AG10803 (cell line): ENCODE measurements at regions not wholly inside any gene's neighbourhood (a gene's known extent, or its start where the extent isn't known, plus 50 kb on each side); places are given as distances from the start of the nearest gene placed in this dataset.

ENCODE experiments used
- DNase-seq: peaks from one replicate; pipeline ENCODE4 v3.0.0; 2010; ENCODE audit warnings: low read depth
- H3K4me3 ChIP-seq: 2 replicates; pipeline ENCODE4 v1.5.1; 2011; ENCODE audit warnings: mild to moderate bottlenecking, low read length, control low read depth
- TF ChIP-seq, protein P1 (sequence below): conservative IDR thresholded peaks from 2 replicates; pipeline ENCODE4 v1.5.1; 2011; ENCODE audit warnings: mild to moderate bottlenecking, low read length, control low read depth, inconsistent platforms

DNA sequence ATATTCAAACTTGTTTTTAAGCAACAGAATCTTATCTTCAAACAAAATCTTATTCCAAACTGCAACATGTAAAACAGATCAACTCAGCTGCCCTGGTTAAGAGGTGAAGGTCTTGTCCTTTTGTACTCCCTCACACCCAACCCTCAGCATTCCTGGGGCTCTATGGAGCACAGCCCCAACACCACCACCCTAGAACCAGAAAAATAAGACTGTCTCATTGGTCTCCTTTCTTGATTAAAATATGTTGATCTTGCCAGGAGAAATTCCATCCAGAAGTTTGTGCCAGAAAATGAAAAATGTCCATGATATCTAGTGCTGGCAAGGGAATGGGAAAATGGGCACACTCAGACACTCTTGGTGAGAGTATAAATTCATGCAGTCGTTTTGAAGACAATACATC, 62.1 kb upstream of the TMEM17 start:
- no peak overlapping the region for H3K4me3 ChIP-seq
- TF ChIP-seq, protein P1, sequence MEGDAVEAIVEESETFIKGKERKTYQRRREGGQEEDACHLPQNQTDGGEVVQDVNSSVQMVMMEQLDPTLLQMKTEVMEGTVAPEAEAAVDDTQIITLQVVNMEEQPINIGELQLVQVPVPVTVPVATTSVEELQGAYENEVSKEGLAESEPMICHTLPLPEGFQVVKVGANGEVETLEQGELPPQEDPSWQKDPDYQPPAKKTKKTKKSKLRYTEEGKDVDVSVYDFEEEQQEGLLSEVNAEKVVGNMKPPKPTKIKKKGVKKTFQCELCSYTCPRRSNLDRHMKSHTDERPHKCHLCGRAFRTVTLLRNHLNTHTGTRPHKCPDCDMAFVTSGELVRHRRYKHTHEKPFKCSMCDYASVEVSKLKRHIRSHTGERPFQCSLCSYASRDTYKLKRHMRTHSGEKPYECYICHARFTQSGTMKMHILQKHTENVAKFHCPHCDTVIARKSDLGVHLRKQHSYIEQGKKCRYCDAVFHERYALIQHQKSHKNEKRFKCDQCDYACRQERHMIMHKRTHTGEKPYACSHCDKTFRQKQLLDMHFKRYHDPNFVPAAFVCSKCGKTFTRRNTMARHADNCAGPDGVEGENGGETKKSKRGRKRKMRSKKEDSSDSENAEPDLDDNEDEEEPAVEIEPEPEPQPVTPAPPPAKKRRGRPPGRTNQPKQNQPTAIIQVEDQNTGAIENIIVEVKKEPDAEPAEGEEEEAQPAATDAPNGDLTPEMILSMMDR = no peak
- DNase-seq = no peak

DNA sequence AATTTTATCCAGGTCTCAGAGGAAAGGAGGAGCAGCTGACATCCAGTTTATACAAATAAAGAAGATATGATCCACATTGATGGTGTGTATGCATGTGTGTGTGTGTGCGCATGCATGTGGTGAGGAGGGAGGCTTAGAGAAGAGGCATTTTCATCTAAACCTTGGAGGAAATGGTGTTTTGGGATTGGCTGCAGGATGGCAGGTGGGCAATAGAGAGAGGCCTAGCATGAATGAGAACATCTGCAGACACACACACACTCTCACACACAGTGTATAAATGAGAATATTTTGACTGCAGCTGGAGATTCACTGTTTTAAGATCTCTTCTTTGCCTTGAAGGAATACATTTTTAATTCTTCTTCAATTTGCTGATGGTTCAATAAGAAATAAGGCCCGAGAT, 61.7 kb upstream of the TMEM17 start:
- DNase-seq = no peak
- TF ChIP-seq, protein P1 = no peak
- H3K4me3 ChIP-seq = no peak overlapping the region

DNA sequence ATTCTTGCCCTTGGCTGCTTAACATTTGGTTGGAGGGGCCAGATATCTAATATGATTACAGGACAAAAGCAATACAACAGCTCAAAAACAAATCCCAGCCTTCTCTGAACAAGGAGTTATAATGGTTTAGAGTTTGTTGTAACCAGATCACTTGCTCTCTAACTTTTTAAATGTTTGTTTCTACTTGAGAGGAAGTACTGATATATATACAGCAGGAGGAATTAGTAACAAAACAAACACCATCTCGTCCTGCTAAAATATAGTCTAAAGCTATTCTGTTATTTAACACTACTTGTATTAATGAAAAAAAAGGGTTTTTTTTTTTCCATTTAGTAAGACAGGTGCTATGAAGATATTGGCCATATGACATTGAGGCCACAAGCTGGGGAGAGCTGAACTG, 60.9 kb upstream of the TMEM17 start:
- DNase-seq = no peak
- no peak overlapping the region for H3K4me3 ChIP-seq
- TF ChIP-seq, protein P1 = no peak

DNA sequence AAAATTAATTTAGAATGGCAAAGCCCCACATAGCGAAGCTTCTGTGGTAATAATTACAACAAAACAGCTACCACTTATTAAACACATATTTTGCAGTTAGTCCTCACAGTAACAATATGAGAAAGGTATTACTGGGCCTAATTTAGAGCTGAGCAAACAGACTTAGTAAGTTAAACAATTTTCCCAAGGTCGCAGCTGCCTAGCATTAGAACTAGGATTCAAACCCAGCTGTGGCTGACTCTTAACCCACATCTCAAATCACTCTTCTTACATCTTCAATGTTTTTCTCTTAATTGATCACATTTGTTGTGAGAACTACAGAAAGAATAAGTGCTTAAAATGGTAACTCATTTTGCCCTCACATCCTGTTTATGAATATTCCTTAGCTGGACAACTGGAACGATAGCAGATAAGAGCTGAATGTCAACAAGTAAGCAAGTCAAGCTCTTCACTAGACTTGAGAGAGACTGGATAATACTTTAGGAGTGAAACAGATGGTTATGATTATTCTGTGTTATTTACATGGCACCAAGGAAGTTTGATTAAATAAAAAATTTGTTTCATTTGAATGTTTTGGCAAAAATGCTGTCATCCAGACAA, 59.4 kb upstream of the TMEM17 start:
- TF ChIP-seq, protein P1 = no peak
- no peak overlapping the region for H3K4me3 ChIP-seq
- DNase-seq = peak; percentile 14

DNA sequence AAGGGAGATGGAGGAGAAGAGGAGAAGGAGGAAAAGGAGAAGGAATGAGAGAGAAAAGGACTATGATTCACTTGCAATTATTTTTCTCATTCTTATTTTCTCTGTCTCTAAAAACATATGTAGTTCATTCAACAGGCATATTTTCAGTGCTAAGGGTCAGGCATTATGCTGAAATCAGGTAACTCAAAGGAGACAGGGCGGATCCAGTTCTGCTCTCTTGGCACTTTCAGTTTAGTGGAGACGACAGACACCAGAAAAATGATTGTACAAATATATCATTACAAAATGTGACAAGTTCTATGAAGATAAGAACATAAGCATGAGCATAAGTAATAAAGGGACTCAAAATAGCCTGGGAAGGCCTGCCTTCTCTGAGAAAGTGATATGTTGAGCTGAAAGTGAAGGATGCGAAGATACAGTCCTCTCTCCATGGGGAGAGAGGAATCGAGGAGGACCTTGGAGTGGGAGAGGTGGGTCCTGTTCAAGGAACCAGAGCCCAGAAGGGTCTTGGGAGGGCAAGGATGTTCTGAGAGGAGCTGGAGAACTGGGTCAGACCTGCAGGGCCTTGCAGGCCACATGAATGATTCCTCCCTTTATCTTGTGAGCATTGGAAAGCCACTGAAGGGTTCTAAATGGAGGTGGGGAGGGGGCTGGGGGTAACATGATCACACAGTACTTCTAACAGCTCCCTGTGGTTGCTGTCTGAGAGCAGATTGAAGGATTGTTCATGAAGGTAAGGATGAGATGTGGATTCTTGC, 58.6 kb upstream of the TMEM17 start:
- no peak for DNase-seq
- H3K4me3 ChIP-seq = no peak overlapping the region
- TF ChIP-seq, protein P1 = no peak

DNA sequence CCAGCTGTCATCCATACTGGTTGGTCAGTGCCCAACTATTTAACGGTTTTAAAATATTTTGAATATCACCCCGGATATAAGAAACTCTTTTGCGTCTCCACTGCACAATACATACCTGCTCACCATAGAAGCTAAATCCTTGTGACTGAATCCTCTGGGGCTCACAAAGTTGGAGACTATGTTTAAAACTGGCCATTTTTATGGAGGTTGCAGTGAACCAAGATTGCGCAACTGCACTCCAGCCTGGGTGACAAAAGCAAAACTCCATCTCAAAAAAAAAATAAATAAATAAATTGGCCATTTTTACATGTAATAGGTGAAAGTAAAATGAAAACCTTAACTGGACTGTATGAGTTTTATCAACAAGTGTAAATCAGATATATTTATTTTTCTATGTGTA, 55.6 kb upstream of the TMEM17 start:
- DNase-seq = no peak
- H3K4me3 ChIP-seq = no peak overlapping the region
- TF ChIP-seq, protein P1 = no peak

DNA sequence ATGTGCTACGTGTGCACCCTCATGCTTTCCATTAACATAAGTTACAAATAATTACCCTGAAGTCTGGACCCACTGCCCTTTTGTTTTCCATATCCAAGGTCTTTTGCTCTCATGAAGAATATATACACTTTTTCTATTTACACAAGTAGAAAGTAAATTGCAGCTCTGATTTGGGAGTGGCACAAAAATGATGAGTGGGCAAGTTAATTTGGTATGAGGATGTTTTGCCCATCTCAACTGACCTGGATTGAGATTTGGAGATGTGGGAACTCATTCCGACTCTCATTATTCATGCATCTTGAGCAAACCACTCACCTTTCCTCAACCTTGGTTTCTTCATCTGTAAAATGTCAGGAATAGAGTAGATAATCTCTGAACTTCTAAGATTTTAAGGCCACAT, 53.6 kb upstream of the TMEM17 start:
- H3K4me3 ChIP-seq = no peak overlapping the region
- no peak for DNase-seq
- TF ChIP-seq, protein P1 = no peak
